ENCODE measurements at regions not wholly inside any gene's neighbourhood (a gene's known extent, or its start where the extent isn't known, plus 50 kb on each side); places are given as distances from the start of the nearest gene placed in this dataset.

DNA sequence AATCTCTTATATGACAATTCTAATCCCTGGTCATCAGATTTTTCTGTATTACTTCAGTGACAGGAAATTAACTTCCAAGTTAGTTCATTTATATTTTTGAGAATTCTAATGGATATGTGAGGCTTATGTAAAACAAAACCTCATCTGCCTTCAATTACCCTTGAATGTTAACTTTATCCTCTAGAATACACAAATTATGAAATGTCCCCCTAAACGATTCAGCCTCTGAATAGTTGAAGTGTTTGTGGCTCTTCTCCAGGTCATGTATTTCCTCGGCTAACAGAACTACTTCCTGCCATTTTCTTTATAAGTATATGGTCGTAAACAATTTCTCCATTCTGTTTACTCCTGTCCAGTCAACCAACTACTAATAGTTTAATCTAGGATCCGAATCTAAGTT lies 401.3 kb downstream of the PCDH10 start:
- H3K79me1 ChIP-seq (ENCODE audit: low read depth in 1 of 2, low read length in 2 of 2) = no peaks in the 10 kb centered on the region
- no peak overlapping the region for H2AFZ ChIP-seq (replicated peaks; ENCODE audit: low read length, poor library complexity)
- no peaks in the 10 kb centered on the region for H3K9me1 ChIP-seq (ENCODE audit: insufficient read depth, low read length)
- no peak overlapping the region for H2BK120ac ChIP-seq (ENCODE audit: low read depth, low read length)
- no peak overlapping the region for H3K4me2 ChIP-seq (ENCODE audit: low read depth, low read length)
- no peak overlapping the region for H3K27ac ChIP-seq (ENCODE audit: insufficient read depth, low read length)
- DNase-seq = no peak
- no peak overlapping the region for H4K5ac ChIP-seq (ENCODE audit: low read depth, low read length)
- no peaks in the 10 kb centered on the region for H3K27me3 ChIP-seq (ENCODE audit: control insufficient read depth, insufficient read depth, low read length)
- H3K18ac ChIP-seq (ENCODE audit: low read depth, low read length) = no peak overlapping the region
- no peak for ATAC-seq (ENCODE audit: low read depth)
- peaks cover 2% of the 10 kb centered on the region; the same call in 1 of the 2 replicates for H3K9me3 ChIP-seq (ENCODE audit: control insufficient read depth, insufficient read depth, low read length)
- H2BK20ac ChIP-seq (ENCODE audit: low read depth, low read length) = no peak overlapping the region
- no peak overlapping the region for H2BK15ac ChIP-seq (ENCODE audit: low read depth, low read length)
- intact Hi-C loops (cut with micrococcal nuclease) = no loop called here
- H3K4me3 ChIP-seq (ENCODE audit: insufficient read depth, low read depth, low read length) = no peak overlapping the region
- H3K4ac ChIP-seq (ENCODE audit: low read depth, low read length) = no peak overlapping the region
- H4K8ac ChIP-seq (ENCODE audit: low read depth in 2 of 2, low read length in 2 of 2) = no peak overlapping the region
- TF ChIP-seq NFE2L2 (IDR thresholded peaks at IDR 0.05; ENCODE audit: low read depth, low read length) (no peak), FOS (IDR thresholded peaks at IDR 0.05; ENCODE audit: low read depth, low read length) (no peak), MXI1 (IDR thresholded peaks at IDR 0.05; ENCODE audit: borderline replicate concordance, low read depth, low read length) (no peak), RFX5 (IDR thresholded peaks at IDR 0.05; ENCODE audit: low read depth, low read length) (no peak), RCOR1 (IDR thresholded peaks at IDR 0.05; ENCODE audit: insufficient replicate concordance, low read length) (no peak)
- TF ChIP-seq, protein P1, sequence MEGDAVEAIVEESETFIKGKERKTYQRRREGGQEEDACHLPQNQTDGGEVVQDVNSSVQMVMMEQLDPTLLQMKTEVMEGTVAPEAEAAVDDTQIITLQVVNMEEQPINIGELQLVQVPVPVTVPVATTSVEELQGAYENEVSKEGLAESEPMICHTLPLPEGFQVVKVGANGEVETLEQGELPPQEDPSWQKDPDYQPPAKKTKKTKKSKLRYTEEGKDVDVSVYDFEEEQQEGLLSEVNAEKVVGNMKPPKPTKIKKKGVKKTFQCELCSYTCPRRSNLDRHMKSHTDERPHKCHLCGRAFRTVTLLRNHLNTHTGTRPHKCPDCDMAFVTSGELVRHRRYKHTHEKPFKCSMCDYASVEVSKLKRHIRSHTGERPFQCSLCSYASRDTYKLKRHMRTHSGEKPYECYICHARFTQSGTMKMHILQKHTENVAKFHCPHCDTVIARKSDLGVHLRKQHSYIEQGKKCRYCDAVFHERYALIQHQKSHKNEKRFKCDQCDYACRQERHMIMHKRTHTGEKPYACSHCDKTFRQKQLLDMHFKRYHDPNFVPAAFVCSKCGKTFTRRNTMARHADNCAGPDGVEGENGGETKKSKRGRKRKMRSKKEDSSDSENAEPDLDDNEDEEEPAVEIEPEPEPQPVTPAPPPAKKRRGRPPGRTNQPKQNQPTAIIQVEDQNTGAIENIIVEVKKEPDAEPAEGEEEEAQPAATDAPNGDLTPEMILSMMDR (conservative IDR thresholded peaks at IDR 0.05; ENCODE audit: low read depth, low read length) = no peak
- TF ChIP-seq, protein P2, sequence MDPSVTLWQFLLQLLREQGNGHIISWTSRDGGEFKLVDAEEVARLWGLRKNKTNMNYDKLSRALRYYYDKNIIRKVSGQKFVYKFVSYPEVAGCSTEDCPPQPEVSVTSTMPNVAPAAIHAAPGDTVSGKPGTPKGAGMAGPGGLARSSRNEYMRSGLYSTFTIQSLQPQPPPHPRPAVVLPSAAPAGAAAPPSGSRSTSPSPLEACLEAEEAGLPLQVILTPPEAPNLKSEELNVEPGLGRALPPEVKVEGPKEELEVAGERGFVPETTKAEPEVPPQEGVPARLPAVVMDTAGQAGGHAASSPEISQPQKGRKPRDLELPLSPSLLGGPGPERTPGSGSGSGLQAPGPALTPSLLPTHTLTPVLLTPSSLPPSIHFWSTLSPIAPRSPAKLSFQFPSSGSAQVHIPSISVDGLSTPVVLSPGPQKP (IDR thresholded peaks at IDR 0.05; ENCODE audit: borderline replicate concordance, low read depth, low read length) = no peak
- TF ChIP-seq, protein P3, sequence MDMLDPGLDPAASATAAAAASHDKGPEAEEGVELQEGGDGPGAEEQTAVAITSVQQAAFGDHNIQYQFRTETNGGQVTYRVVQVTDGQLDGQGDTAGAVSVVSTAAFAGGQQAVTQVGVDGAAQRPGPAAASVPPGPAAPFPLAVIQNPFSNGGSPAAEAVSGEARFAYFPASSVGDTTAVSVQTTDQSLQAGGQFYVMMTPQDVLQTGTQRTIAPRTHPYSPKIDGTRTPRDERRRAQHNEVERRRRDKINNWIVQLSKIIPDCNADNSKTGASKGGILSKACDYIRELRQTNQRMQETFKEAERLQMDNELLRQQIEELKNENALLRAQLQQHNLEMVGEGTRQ (IDR thresholded peaks at IDR 0.05; ENCODE audit: low read depth, low read length) = no peak
- no peak overlapping the region for H3K14ac ChIP-seq (replicated peaks; ENCODE audit: low read depth, low read length)
- no peaks in the 10 kb centered on the region for H4K20me1 ChIP-seq (ENCODE audit: insufficient read depth, low read length)
- H2AK5ac ChIP-seq (ENCODE audit: low read depth, low read length) = no peak overlapping the region
- CTCF ChIA-PET = no interaction called here
- no peaks in the 10 kb centered on the region for H3K4me1 ChIP-seq (ENCODE audit: control insufficient read depth, insufficient read depth, low read length)
- in situ Hi-C loops (cut with MboI; ENCODE audit: low sequenced_read_pairs) = no loop called here
- H2BK5ac ChIP-seq (ENCODE audit: low read depth, low read length, poor library complexity, severe bottlenecking) = no peak overlapping the region
- H2AK9ac ChIP-seq (replicated peaks; ENCODE audit: low read depth, low read length, poor library complexity) = no peak overlapping the region
- no peak overlapping the region for H3K23ac ChIP-seq (ENCODE audit: low read depth, low read length)
- no peak overlapping the region for H3K9ac ChIP-seq (ENCODE audit: low read depth, low read length)
- POLR2A ChIA-PET (ENCODE audit: unreplicated experiment) = no interaction called here
- H3K36me3 ChIP-seq (ENCODE audit: control insufficient read depth, insufficient read depth, low read length) = no peaks in the 10 kb centered on the region
- WGBS, 2 experiments (ENCODE audit: extremely low coverage in 2 of 2, insufficient read length in 1 of 2) = no CpG with 5 or more reads among the region's 4 CpGs
- dilution Hi-C loops (cut with HindIII; ENCODE audit: low sequenced_read_pairs, unreplicated experiment) = no loop called here
- no TSS peak for BruUV-seq (replicated peaks)
- H4K91ac ChIP-seq (ENCODE audit: insufficient read depth, low read depth, low read length) = no peak overlapping the region
- H3K56ac ChIP-seq (ENCODE audit: extremely low read depth, insufficient read depth, low read length) = no peak overlapping the region

Data from IMR-90 (cell line).